K562 (cell line): ENCODE measurements at regions not wholly inside any gene's neighbourhood (a gene's known extent, or its start where the extent isn't known, plus 50 kb on each side); places are given as distances from the start of the nearest gene placed in this dataset.

Experiments used
- ATAC-seq: fragments of 200-7000 bp; cut with Tn5 transposase; 3 replicates; pipeline ENCODE4 v1.9.1; 2020; ENCODE audit warnings: moderate library complexity
- BruUV-seq: library from RNA; stranded (reverse); fragments of 400-500 nt; replicated peaks from 2 replicates; lab custom pipeline; 2021; lab: Mats Ljungman, UMichigan
- CTCF ChIA-PET: fragments of 300-600 bp; formaldehyde crosslinking; extraction: SDS; loops from one replicate; lab custom pipeline; 2021; ENCODE audit warnings: low intra/inter-chr PET ratio; lab: Yijun Ruan, JAX
- POLR2A ChIA-PET: fragments of 300-600, 350-650 bp; sonication (Branson Sonifier 250); formaldehyde crosslinking; extraction: SDS; loops from one replicate; lab custom pipeline; 2021; ENCODE audit warnings: antibody characterized with exemption, inconsistent platforms; lab: Yijun Ruan, JAX
- DNase-seq, 4 experiments: peaks; one replicate each; pipeline versions ENCODE4 v3.0.0 to v3.0.0-alpha.2; 2011 to 2018; ENCODE audit warnings: low spot score in 3 of 4, mixed read lengths in 3 of 4; ENCODE audit errors: extremely low read depth in 1 of 4
- FAIRE-seq: peaks from 2 replicates; lab custom pipeline; 2011; peaks lifted over from hg19 to GRCh38; lab: Jason Lieb, UNC
- H2AFZ ChIP-seq: 2 replicates; pipeline ENCODE4 v1.6.0; 2011; ENCODE audit warnings: low read depth, low read length, control low read depth, inconsistent platforms
- H3K27ac ChIP-seq: fragments of 200-600 bp; 3 replicates; pipeline ENCODE4 v1.8.0; 2011; ENCODE audit warnings: low read depth, mild to moderate bottlenecking, control low read depth, inconsistent platforms, low read length, moderate library complexity, mixed read lengths; ENCODE audit errors: extremely low read depth
- H3K27me3 ChIP-seq, 2 experiments: fragments of 300-600 bp in 1 of 2; 2 replicates in 1 of 2; 3 replicates in 1 of 2; pipeline versions ENCODE4 v1.6.0 to v1.8.0; 2011; ENCODE audit warnings: inconsistent platforms in 2 of 2, low read length in 2 of 2, mild to moderate bottlenecking in 1 of 2, mixed read lengths in 1 of 2, moderate library complexity in 1 of 2; ENCODE audit not compliant: control insufficient read depth in 2 of 2, insufficient read depth in 2 of 2
- H3K36me3 ChIP-seq: fragments of 300-600 bp; 3 replicates; pipeline ENCODE4 v1.8.0; 2011; ENCODE audit warnings: mild to moderate bottlenecking, low read length, inconsistent platforms; ENCODE audit not compliant: control insufficient read depth, insufficient read depth
- H3K4me1 ChIP-seq, 2 experiments: fragments of 200-600 bp in 1 of 2; replicated peaks in 1 of 2; 2 replicates in 1 of 2; 3 replicates in 1 of 2; pipeline versions ENCODE4 v1.5.1 to v1.8.0; 2011; ENCODE audit warnings: inconsistent platforms in 2 of 2, low read length in 2 of 2, mild to moderate bottlenecking in 1 of 2, mixed read lengths in 1 of 2, moderate library complexity in 1 of 2; ENCODE audit not compliant: control insufficient read depth in 2 of 2, insufficient read depth in 2 of 2
- H3K4me2 ChIP-seq: 2 replicates; pipeline ENCODE4 v1.6.1; 2011; ENCODE audit warnings: low read length, control low read depth, inconsistent platforms, mixed read lengths; ENCODE audit not compliant: insufficient read depth
- H3K4me3 ChIP-seq: fragments of 200-600 bp; sonication (generic), shearing (Covaris generic); 2 replicates; pipeline ENCODE4 v1.5.1; 2016; ENCODE audit warnings: control low read depth, inconsistent platforms
- H3K79me2 ChIP-seq: fragments of 200-600 bp; 3 replicates; pipeline ENCODE4 v1.8.0; 2011; ENCODE audit warnings: low read length, inconsistent platforms; ENCODE audit not compliant: control insufficient read depth, insufficient read depth
- H3K9ac ChIP-seq, 2 experiments: 2 replicates each; pipeline versions ENCODE4 v1.6.0 to v1.6.1; 2011; ENCODE audit warnings: low read depth in 2 of 2, low read length in 2 of 2, control low read depth in 1 of 2, inconsistent platforms in 1 of 2, mild to moderate bottlenecking in 1 of 2, mixed read lengths in 1 of 2; ENCODE audit not compliant: insufficient read depth in 1 of 2
- H3K9me1 ChIP-seq: one replicate; pipeline ENCODE4 v1.6.0; 2011; ENCODE audit warnings: inconsistent platforms, mild to moderate bottlenecking, low read length, moderate library complexity; ENCODE audit not compliant: control insufficient read depth, insufficient read depth
- H3K9me3 ChIP-seq: replicated peaks from 2 replicates; pipeline ENCODE4 v1.5.1; 2011; ENCODE audit warnings: low read depth, low read length, inconsistent platforms; ENCODE audit not compliant: control insufficient read depth, insufficient read depth
- H4K20me1 ChIP-seq: replicated peaks from 2 replicates; pipeline ENCODE4 v1.6.1; 2011; ENCODE audit warnings: low read length, inconsistent platforms, mixed read lengths; ENCODE audit not compliant: control insufficient read depth, insufficient read depth
- ZHX1 ChIP-seq: fragments of 150-350 bp; conservative IDR thresholded peaks from 2 replicates; pipeline ENCODE4 v1.6.1; 2014; ENCODE audit warnings: low read length
- ZNF766 ChIP-seq: fragments of 200-800 bp; sonication (Bioruptor generic); conservative IDR thresholded peaks from 2 replicates; pipeline ENCODE4 v1.6.1; 2016; ENCODE audit warnings: missing genetic modification characterization, missing compliant biosample characterization
- WGBS: fragments of 100-300 bp; shearing (Covaris generic); methylation state at CpG from one replicate; pipeline ENCODE4 v1.1.6; 2016; ENCODE audit warnings: low coverage, mixed read lengths; ENCODE audit not compliant: insufficient coverage; ENCODE audit errors: missing lambda C conversion rate; 5-methylcytosine and 5-hydroxymethylcytosine counted together
- in situ Hi-C: fragments of 300-500 bp; cut with MboI; formaldehyde crosslinking; loops from 4 replicates; pipeline ENCODE4 v1.15.0; 2018; ENCODE audit warnings: inconsistent platforms, mixed read lengths
- intact Hi-C: fragments of 100-400 bp; cut with micrococcal nuclease; formaldehyde crosslinking; loops from 2 replicates; pipeline ENCODE4 v1.14.2; 2022
- TF ChIP-seq, protein P1 (sequence below), 2 experiments: IDR thresholded peaks; 2 replicates each; pipeline ENCODE4 v1.6.1; 2011; ENCODE audit warnings: borderline replicate concordance in 1 of 2, control low read depth in 1 of 2, low read depth in 1 of 2, low read length in 1 of 2, mild to moderate bottlenecking in 1 of 2, mixed read lengths in 1 of 2, moderate library complexity in 1 of 2; ENCODE audit not compliant: insufficient read depth in 1 of 2, insufficient read length in 1 of 2, poor library complexity in 1 of 2, severe bottlenecking in 1 of 2; ENCODE audit errors: extremely low read depth in 1 of 2

DNA sequence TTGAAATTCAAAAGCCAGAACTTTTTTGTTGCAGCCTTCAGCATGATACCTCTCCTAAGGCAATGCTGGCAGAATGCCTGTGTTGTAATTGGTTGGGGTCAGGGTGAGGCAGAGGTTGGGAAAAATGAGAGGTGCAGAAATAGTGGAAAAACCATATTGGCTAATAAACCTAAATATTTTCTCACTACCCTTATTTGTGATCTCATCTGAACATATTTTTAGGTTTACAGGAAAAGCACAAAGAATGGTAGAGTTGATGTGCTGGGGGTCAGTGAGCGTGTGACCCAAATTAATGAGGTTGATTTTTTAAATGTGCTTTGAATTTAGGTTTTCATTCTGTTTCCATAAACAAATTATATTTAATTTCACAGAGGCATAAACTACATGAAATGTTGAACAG lies 437.3 kb downstream of the HDGFL1 start:
- H2AFZ ChIP-seq = no peak overlapping the region
- no peaks in the 10 kb centered on the region for H4K20me1 ChIP-seq
- no peak overlapping the region for H3K9ac ChIP-seq
- H3K9me3 ChIP-seq = no peaks in the 10 kb centered on the region; the same call in 1 of the 2 replicates
- no peaks in the 10 kb centered on the region for H3K4me1 ChIP-seq
- H3K9me1 ChIP-seq = no peaks in the 10 kb centered on the region
- ChIA-PET CTCF (no interaction called here), POLR2A (no interaction called here)
- intact Hi-C loops = no loop called here
- H3K4me3 ChIP-seq = no peak overlapping the region
- no TSS peak for BruUV-seq
- no peak overlapping the region for H3K27ac ChIP-seq
- no peak overlapping the region for H3K4me2 ChIP-seq
- no peak for ATAC-seq
- TF ChIP-seq ZNF766 (CRISPR knock-in tag) (no peak), ZHX1 (no peak)
- TF ChIP-seq, protein P1, sequence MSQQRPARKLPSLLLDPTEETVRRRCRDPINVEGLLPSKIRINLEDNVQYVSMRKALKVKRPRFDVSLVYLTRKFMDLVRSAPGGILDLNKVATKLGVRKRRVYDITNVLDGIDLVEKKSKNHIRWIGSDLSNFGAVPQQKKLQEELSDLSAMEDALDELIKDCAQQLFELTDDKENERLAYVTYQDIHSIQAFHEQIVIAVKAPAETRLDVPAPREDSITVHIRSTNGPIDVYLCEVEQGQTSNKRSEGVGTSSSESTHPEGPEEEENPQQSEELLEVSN (IDR thresholded peaks at IDR 0.05; ENCODE audit: borderline replicate concordance in 1 of 2, extremely low read depth in 1 of 2, insufficient read depth in 1 of 2, insufficient read length in 1 of 2, low read depth in 1 of 2, low read length in 1 of 2, poor library complexity in 1 of 2, severe bottlenecking in 1 of 2) = no peak
- no peaks in the 10 kb centered on the region for H3K36me3 ChIP-seq
- in situ Hi-C loops = no loop called here
- no peaks in the 10 kb centered on the region for H3K27me3 ChIP-seq
- 0% methylated on average over 1 of the region's 1 CpG for WGBS
- no peak for FAIRE-seq
- no peaks in the 10 kb centered on the region for H3K79me2 ChIP-seq
- no peak for DNase-seq
